ENCODE measurements at regions not wholly inside any gene's neighbourhood (a gene's known extent, or its start where the extent isn't known, plus 50 kb on each side); places are given as distances from the start of the nearest gene placed in this dataset.

DNA sequence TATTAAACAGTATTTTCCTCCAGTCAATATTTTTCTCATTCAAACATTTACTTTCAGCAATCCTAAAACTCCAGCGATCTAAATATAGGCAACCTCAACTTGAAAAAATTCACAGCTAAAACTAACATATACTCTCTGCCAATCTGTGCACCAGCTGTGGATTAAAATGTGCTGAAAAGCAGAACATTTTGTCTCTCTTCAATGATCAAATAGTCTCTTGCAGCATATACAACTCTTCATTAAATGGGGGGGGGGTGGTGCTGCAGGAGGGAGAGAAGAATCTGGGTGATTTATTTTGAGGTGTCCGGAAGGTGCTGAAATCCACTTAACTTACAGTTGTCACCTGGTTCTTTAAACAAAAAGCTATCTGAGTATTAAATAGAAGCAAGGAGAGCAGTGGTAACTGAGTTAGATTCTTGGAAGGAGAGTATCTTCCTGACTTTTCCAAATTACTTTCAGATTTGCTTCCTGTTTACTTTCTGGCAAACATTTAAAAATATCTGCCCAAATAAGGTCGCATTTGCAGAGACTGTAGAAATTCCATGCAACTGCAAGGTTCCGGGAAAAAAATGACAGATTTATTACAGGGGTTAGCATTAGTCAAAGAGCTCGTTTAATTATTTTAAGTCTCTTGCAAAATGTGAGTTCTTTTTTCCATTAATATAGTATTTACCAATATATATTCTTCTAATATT is 904.7 kb upstream of the ACVR2A start:
- TF ChIP-seq, protein P1, sequence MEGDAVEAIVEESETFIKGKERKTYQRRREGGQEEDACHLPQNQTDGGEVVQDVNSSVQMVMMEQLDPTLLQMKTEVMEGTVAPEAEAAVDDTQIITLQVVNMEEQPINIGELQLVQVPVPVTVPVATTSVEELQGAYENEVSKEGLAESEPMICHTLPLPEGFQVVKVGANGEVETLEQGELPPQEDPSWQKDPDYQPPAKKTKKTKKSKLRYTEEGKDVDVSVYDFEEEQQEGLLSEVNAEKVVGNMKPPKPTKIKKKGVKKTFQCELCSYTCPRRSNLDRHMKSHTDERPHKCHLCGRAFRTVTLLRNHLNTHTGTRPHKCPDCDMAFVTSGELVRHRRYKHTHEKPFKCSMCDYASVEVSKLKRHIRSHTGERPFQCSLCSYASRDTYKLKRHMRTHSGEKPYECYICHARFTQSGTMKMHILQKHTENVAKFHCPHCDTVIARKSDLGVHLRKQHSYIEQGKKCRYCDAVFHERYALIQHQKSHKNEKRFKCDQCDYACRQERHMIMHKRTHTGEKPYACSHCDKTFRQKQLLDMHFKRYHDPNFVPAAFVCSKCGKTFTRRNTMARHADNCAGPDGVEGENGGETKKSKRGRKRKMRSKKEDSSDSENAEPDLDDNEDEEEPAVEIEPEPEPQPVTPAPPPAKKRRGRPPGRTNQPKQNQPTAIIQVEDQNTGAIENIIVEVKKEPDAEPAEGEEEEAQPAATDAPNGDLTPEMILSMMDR (IDR thresholded peaks at IDR 0.05; ENCODE audit: control insufficient read depth, extremely low read depth, insufficient read depth), result no peak
- DNase-seq (ENCODE audit: low read depth), result no peak
- H3K4me3 ChIP-seq (ENCODE audit: low read depth, low read length), result no peak overlapping the region

DNA sequence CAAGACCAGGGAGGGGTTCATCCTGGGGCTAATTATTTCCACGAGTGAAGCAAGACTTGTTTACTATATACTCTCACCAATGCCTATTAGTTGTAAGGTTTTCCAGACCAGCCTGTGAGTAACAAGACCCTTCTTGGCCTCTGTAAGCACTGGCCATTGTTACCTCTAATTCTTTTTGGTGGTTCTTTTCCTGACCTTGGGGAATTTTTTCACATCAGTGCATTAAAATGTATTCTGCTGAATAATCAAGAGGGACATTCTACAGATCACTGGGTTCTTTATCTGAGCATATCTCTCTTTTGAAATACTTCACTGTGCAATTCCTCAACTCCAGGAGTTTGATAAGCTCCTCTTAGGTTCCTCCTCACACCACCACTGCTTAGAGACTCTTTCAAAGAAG is 909.9 kb upstream of the ACVR2A start:
- TF ChIP-seq, protein P1 (IDR thresholded peaks at IDR 0.05; ENCODE audit: control insufficient read depth, extremely low read depth, insufficient read depth), result no peak

DNA sequence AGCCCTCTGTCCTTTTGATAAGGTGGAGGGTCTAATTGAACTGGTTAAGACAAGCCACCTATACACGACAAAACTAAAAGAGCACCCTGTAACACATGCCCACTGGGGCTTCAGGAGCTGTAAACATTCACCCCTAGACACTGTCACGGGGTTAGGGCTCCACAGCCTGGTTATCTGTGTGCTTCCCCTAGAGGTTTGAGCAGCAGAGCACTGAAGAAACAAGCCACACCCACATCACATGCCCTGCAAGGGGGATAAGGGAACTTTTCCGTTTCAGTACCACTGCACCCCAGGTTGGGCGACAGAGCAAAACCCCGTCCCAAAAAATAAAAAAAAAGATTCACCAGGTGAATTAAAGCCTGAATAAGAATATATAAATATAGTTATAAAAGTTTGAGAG is 913.7 kb upstream of the ACVR2A start:
- DNase-seq (ENCODE audit: low read depth), result no peak
- H3K4me3 ChIP-seq (ENCODE audit: low read depth, low read length), result no peak overlapping the region
- TF ChIP-seq, protein P1 (IDR thresholded peaks at IDR 0.05; ENCODE audit: control insufficient read depth, extremely low read depth, insufficient read depth), result no peak

More for the DNA sequence above, 909.9 kb upstream of the ACVR2A start:
- no peak overlapping the region for H3K4me3 ChIP-seq (ENCODE audit: low read depth, low read length)
- no peak for DNase-seq (ENCODE audit: low read depth)

DNA sequence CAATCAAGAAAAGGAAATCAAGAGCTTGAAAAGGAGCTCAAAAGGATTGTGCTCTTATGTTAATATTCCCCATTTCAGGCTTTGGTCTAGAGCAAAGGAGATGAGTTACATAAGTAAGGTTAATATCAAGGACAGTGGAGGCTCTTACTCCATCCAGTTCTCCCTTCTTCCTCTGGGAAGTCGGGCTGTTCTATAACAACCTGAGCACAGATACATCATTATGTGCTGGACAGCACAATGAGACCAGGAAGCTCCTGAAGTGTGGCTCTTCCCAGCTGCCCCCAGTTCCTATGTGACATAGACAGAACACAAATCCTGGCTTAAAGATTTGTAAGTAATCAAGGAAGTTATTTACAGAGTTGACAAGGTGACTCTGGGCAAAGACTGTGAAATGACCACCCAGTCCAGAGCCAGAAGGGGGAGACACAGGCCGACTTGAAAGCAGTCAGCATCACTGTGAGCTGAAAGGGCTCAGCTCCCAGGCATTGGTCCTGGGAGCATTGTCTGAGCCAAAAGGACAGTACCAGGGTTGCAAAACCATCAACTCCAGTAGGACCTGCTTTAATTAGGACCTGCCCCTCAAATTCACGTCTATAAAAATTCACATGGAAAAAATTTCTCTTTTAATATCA is 917.6 kb upstream of the ACVR2A start:
- DNase-seq (ENCODE audit: low read depth), result no peak
- TF ChIP-seq, protein P1 (IDR thresholded peaks at IDR 0.05; ENCODE audit: control insufficient read depth, extremely low read depth, insufficient read depth), result peak; percentile 66
- no peak overlapping the region for H3K4me3 ChIP-seq (ENCODE audit: low read depth, low read length)

DNA sequence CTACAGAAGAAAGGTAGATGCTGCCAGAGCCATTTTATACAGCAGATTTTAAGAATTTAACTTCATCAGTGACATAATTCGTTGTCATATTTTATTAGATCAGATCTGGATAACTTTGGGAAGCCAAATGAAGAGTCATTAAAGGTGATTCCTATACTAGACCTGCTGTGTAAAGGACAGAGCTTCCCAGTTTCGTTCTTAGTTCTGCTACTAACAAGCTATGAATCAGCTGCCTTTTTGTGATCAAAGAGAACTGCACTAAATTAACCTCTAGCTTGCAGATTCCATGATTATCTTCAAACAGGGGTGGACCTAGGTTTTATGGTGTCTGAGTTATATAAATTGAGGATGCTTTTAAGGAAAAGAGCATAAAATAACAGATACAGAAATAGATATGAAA is 926.5 kb upstream of the ACVR2A start:
- TF ChIP-seq, protein P1 (IDR thresholded peaks at IDR 0.05; ENCODE audit: control insufficient read depth, extremely low read depth, insufficient read depth), result no peak
- DNase-seq (ENCODE audit: low read depth), result no peak
- H3K4me3 ChIP-seq (ENCODE audit: low read depth, low read length), result no peak overlapping the region

DNA sequence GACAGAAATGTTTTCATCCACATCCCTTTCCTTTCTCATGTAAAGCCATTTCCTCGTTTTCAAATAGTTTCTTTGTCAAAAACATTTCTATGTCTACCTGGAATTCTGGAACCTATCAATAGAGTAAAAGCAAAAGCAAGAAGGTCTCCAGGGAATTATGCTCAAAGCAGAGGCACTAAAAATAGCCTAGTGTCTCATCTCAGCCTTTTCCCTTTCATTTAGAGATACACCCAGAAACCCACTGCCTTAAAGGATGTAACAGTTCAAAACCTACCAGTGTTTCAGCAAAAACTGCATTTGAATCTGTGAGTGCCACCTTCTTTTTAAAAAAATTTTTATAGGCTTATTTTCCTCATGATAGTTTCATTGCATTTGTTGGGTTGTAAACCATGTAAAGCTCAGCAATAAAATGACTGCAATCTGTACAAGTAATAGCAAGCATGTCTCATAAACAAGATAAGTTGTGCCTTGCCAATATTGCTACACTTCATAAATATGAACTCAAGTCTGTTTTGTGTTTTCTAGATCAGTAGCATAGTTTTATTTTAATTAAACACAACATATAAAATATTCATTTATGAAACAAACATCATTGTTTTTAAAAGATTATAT is 927.3 kb upstream of the ACVR2A start:
- peak; percentile 55 for DNase-seq (ENCODE audit: low read depth)
- TF ChIP-seq, protein P1 (IDR thresholded peaks at IDR 0.05; ENCODE audit: control insufficient read depth, extremely low read depth, insufficient read depth), result no peak
- no peak overlapping the region for H3K4me3 ChIP-seq (ENCODE audit: low read depth, low read length)
